ENCODE measurements at regions not wholly inside any gene's neighbourhood (a gene's known extent, or its start where the extent isn't known, plus 50 kb on each side); places are given as distances from the start of the nearest gene placed in this dataset.

DNA sequence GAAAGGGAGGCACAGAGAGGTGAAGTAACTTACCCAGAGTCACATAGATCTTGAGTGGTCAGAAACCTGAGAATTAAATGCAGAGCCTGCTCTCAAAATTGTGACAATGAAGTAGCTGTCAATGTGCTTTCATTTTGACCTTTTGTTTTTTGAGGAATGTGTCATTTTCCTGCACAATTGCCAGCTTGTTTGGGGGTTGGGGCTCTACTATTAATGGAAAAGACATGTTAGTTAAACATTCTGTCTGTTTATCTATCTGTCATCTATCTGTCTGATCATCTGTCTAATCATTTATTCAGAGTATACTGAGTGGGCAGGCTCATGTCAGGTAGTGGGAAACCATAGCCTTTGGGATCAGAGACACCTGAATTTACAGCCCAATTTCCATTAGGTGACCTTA, 428.4 kb downstream of the TSN start:
- Histone ChIP-seq H3K27ac (ENCODE audit: low read length) (no peak overlapping the region), H3K36me3 (replicated peaks; ENCODE audit: low read depth, low read length) (no peaks in the 10 kb centered on the region), H3K4me1 (ENCODE audit: low read length) (no peaks in the 10 kb centered on the region), H3K9ac (ENCODE audit: low read length) (no peak overlapping the region), H4K20me1 (ENCODE audit: insufficient read depth, low read length) (no peaks in the 10 kb centered on the region), H3K9me3 (ENCODE audit: insufficient read depth, low read length) (no peaks in the 10 kb centered on the region), H2AFZ (ENCODE audit: low read depth, low read length) (no peak overlapping the region), H3K4me3 (ENCODE audit: low read length) (no peak overlapping the region), H3K4me2 (ENCODE audit: low read length) (no peak overlapping the region), H3K27me3 (ENCODE audit: low read depth, low read length) (no peaks in the 10 kb centered on the region), H3K79me2 (ENCODE audit: low read length) (no peaks in the 10 kb centered on the region)
- no peak for TF ChIP-seq EZH2phosphoT487 (IDR thresholded peaks at IDR 0.05; ENCODE audit: low read depth)
- TF ChIP-seq, protein P1, sequence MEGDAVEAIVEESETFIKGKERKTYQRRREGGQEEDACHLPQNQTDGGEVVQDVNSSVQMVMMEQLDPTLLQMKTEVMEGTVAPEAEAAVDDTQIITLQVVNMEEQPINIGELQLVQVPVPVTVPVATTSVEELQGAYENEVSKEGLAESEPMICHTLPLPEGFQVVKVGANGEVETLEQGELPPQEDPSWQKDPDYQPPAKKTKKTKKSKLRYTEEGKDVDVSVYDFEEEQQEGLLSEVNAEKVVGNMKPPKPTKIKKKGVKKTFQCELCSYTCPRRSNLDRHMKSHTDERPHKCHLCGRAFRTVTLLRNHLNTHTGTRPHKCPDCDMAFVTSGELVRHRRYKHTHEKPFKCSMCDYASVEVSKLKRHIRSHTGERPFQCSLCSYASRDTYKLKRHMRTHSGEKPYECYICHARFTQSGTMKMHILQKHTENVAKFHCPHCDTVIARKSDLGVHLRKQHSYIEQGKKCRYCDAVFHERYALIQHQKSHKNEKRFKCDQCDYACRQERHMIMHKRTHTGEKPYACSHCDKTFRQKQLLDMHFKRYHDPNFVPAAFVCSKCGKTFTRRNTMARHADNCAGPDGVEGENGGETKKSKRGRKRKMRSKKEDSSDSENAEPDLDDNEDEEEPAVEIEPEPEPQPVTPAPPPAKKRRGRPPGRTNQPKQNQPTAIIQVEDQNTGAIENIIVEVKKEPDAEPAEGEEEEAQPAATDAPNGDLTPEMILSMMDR (IDR thresholded peaks at IDR 0.05; ENCODE audit: low read depth, low read length): no peak

- Histone ChIP-seq H3K9ac (ENCODE audit: low read length) (no peak overlapping the region), H2AFZ (ENCODE audit: low read depth, low read length) (no peak overlapping the region), H3K4me1 (ENCODE audit: low read length) (no peaks in the 10 kb centered on the region), H3K79me2 (ENCODE audit: low read length) (no peaks in the 10 kb centered on the region), H3K4me2 (ENCODE audit: low read length) (no peak overlapping the region), H3K27ac (ENCODE audit: low read length) (no peak overlapping the region), H3K27me3 (ENCODE audit: low read depth, low read length) (0 out of 2 replicates have a peak, but pooled peaks cover 4% of the 10 kb centered on the region), H4K20me1 (ENCODE audit: insufficient read depth, low read length) (no peaks in the 10 kb centered on the region), H3K4me3 (ENCODE audit: low read length) (no peak overlapping the region), H3K9me3 (ENCODE audit: insufficient read depth, low read length) (no peaks in the 10 kb centered on the region), H3K36me3 (replicated peaks; ENCODE audit: low read depth, low read length) (no peaks in the 10 kb centered on the region)
- TF ChIP-seq EZH2phosphoT487 (IDR thresholded peaks at IDR 0.05; ENCODE audit: low read depth): no peak
- TF ChIP-seq, protein P1 (IDR thresholded peaks at IDR 0.05; ENCODE audit: low read depth, low read length): no peak
Measured at GRCh38 chr2:122186761-122187222, 431.3 kb downstream of the TSN start.

- Histone ChIP-seq H3K9me3 (ENCODE audit: insufficient read depth, low read length) (no peaks in the 10 kb centered on the region), H3K36me3 (replicated peaks; ENCODE audit: low read depth, low read length) (no peaks in the 10 kb centered on the region), H2AFZ (ENCODE audit: low read depth, low read length) (no peak overlapping the region), H4K20me1 (ENCODE audit: insufficient read depth, low read length) (no peaks in the 10 kb centered on the region), H3K4me1 (ENCODE audit: low read length) (no peaks in the 10 kb centered on the region), H3K9ac (ENCODE audit: low read length) (no peak overlapping the region), H3K27me3 (ENCODE audit: low read depth, low read length) (0 out of 2 replicates have a peak, but pooled peaks cover 4% of the 10 kb centered on the region), H3K4me3 (ENCODE audit: low read length) (no peak overlapping the region), H3K4me2 (ENCODE audit: low read length) (no peak overlapping the region), H3K27ac (ENCODE audit: low read length) (no peak overlapping the region), H3K79me2 (ENCODE audit: low read length) (no peaks in the 10 kb centered on the region)
- TF ChIP-seq, protein P1 (IDR thresholded peaks at IDR 0.05; ENCODE audit: low read depth, low read length): peak; percentile 82
- TF ChIP-seq EZH2phosphoT487 (IDR thresholded peaks at IDR 0.05; ENCODE audit: low read depth): no peak
Measured at GRCh38 chr2:122191331-122191730, 435.9 kb downstream of the TSN start.

DNA sequence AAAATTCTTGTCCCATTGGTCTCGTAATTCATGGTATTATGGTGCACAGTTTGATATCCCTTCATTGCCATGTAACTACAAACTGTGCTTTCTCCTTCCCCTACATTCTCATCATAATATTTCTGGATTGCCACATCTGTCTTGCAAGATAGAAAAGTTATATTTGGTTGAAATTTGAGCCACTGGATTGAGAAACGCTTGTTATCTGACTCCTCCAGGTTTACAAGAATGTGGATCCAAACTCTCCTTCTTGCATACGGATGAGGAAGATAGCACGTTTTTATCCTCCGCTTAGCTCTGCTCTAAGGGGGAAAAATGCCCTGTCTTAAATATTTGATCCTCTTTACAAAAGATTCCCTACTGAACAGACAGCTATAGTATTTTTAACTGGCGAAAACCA, 438.2 kb downstream of the TSN start:
- Histone ChIP-seq H3K9ac (ENCODE audit: low read length) (no peak overlapping the region), H3K27me3 (ENCODE audit: low read depth, low read length) (0 out of 2 replicates have a peak, but pooled peaks cover 4% of the 10 kb centered on the region), H4K20me1 (ENCODE audit: insufficient read depth, low read length) (no peaks in the 10 kb centered on the region), H3K4me1 (ENCODE audit: low read length) (no peaks in the 10 kb centered on the region), H3K9me3 (ENCODE audit: insufficient read depth, low read length) (no peaks in the 10 kb centered on the region), H3K79me2 (ENCODE audit: low read length) (no peaks in the 10 kb centered on the region), H2AFZ (ENCODE audit: low read depth, low read length) (no peak overlapping the region), H3K4me3 (ENCODE audit: low read length) (no peak overlapping the region), H3K27ac (ENCODE audit: low read length) (no peak overlapping the region), H3K4me2 (ENCODE audit: low read length) (no peak overlapping the region), H3K36me3 (replicated peaks; ENCODE audit: low read depth, low read length) (no peaks in the 10 kb centered on the region)
- TF ChIP-seq, protein P1 (IDR thresholded peaks at IDR 0.05; ENCODE audit: low read depth, low read length): no peak
- TF ChIP-seq EZH2phosphoT487 (IDR thresholded peaks at IDR 0.05; ENCODE audit: low read depth): no peak

All from OCI-LY3 (cell line).